ENCODE measurements at regions not wholly inside any gene's neighbourhood (a gene's known extent, or its start where the extent isn't known, plus 50 kb on each side); places are given as distances from the start of the nearest gene placed in this dataset.

DNA sequence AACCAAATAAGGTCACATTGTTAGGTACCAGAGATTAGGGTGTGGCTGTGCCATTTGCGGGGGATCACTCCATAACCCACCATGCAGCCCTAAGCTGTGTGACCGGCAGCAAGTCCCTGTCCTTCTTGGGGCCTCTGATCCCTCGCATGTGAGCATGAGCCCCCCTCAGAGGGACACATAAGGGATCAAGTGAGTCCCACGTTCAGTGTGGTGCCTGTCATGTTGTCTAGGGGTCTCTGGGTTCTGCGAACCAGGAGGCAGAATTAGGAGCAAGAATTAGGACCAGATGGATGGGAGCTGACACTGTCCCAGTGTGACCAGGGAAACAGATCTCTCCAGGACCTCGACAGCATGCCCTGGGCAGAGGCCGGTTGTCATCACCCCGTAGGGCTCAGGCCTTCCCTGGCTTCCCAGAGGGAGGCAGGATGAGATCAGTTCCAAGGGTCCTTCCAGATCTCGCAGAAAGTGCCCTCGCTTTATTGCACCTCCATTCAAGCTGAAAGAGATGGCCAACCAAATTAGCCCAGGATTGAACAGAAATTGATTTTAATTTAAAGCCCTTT, 113.2 kb upstream of the OTOS start:
- peak overlapping the region in 1 of 3 donors; percentile 33 for H3K9ac ChIP-seq (ENCODE audit: low read depth in 1 of 3, low read length in 3 of 3)
- H3K27ac ChIP-seq (ENCODE audit: low read depth, low read length) = no peak overlapping the region
- no peak overlapping the region for H3K4me3 ChIP-seq (ENCODE audit: low read length in 3 of 3)
- H3K36me3 ChIP-seq (ENCODE audit: control insufficient read depth in 3 of 3, insufficient read depth in 3 of 3, low read length in 3 of 3) = no peaks in the 10 kb centered on the region
- no peaks in the 10 kb centered on the region for H3K27me3 ChIP-seq (ENCODE audit: control insufficient read depth in 3 of 3, insufficient read depth in 3 of 3, low read length in 3 of 3)
- H3K9me3 ChIP-seq (ENCODE audit: control insufficient read depth in 3 of 3, low read length in 3 of 3) = no peaks in the 10 kb centered on the region
- peaks cover 45 to 92% (median 68%) of the 10 kb centered on the region in 3 donors for H3K4me1 ChIP-seq (ENCODE audit: control insufficient read depth in 3 of 3, insufficient read depth in 3 of 3, low read length in 3 of 3)

GRCh38 chr2:240254337-240255164, 114.1 kb upstream of the OTOS start:
- Histone ChIP-seq H3K4me3 (ENCODE audit: low read length in 3 of 3) (no peak overlapping the region), H3K4me1 (ENCODE audit: control insufficient read depth in 3 of 3, insufficient read depth in 3 of 3, low read length in 3 of 3) (peaks cover 51 to 96% (median 74%) of the 10 kb centered on the region in 3 donors), H3K9ac (ENCODE audit: low read depth in 1 of 3, low read length in 3 of 3) (no peak overlapping the region), H3K9me3 (ENCODE audit: control insufficient read depth in 3 of 3, low read length in 3 of 3) (no peaks in the 10 kb centered on the region), H3K27me3 (ENCODE audit: control insufficient read depth in 3 of 3, insufficient read depth in 3 of 3, low read length in 3 of 3) (no peaks in the 10 kb centered on the region), H3K36me3 (ENCODE audit: control insufficient read depth in 3 of 3, insufficient read depth in 3 of 3, low read length in 3 of 3) (no peaks in the 10 kb centered on the region), H3K27ac (ENCODE audit: low read depth, low read length) (no peak overlapping the region)

DNA sequence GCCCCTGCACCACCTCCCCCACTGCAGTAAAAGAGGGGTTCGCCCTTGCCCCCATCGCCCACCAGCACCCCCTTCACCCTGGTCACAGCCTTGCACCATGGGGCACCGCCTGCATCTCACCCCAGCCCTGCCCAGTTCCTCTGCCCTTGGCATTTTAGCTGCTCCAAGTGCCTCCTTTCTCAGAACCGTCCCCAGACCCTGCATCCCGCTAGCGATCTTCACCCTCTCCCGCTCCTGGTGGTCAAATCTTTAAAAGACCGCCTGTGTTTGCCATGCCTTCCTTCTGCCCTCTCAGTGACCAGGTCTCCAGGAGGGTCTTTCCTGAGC, 114.7 kb upstream of the OTOS start:
- no peaks in the 10 kb centered on the region for H3K27me3 ChIP-seq (ENCODE audit: control insufficient read depth in 3 of 3, insufficient read depth in 3 of 3, low read length in 3 of 3)
- H3K9ac ChIP-seq (ENCODE audit: low read depth in 1 of 3, low read length in 3 of 3) = peak overlapping the region in 2 of 3 donors; percentile 35 to 59
- H3K4me3 ChIP-seq (ENCODE audit: low read length in 3 of 3) = peak overlapping the region in 1 of 3 donors; percentile 29
- no peak overlapping the region for H3K27ac ChIP-seq (ENCODE audit: low read depth, low read length)
- H3K9me3 ChIP-seq (ENCODE audit: control insufficient read depth in 3 of 3, low read length in 3 of 3) = no peaks in the 10 kb centered on the region
- H3K36me3 ChIP-seq (ENCODE audit: control insufficient read depth in 3 of 3, insufficient read depth in 3 of 3, low read length in 3 of 3) = no peaks in the 10 kb centered on the region
- H3K4me1 ChIP-seq (ENCODE audit: control insufficient read depth in 3 of 3, insufficient read depth in 3 of 3, low read length in 3 of 3) = peaks cover 55 to 96% (median 79%) of the 10 kb centered on the region in 3 donors

DNA sequence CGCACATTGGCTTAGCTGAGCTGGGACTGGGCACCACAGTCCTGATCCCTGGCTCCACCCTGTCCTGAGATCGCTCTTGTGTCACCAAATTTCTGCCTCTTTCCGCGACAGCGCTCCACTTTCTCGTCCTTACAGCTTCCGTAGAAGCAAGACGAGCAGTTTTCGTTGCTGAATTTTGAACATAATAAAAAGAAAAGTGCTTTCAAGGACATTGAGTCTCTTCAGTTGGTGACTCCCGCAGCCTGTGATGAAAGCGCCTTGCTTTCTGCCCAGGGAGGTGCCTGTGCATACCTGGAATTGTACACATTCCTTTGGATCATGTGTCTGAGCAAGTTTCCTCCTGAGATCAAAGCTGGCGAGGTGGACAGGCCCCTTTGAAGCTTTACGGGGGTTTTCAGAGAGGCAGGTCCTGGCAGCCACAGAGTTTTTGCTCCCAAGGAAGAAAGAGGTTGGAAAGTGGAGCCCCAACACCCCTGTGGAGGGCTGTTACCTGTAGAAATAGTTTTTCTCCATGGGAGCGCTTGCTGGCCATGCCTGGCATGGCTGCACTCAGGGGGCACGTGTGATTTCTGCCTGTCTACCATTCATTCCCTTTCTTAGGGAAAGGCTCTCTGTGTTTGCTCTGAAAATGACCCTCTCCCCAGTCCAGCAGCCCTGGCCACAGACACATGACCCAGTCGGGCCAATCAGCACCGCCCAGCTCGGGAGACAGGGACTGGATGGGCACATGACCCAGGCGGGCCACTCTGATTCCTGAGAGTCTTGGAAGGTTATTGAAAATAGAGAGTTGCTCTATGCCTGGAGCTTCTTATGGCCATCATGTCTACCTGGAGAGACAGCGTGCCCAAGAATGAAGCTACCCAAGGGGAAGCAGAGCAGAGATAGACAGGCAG, 115.6 kb upstream of the OTOS start:
- H3K27ac ChIP-seq (ENCODE audit: low read depth, low read length) = peak overlapping the region; percentile 54
- no peaks in the 10 kb centered on the region for H3K9me3 ChIP-seq (ENCODE audit: control insufficient read depth in 3 of 3, low read length in 3 of 3)
- H3K4me3 ChIP-seq (ENCODE audit: low read length in 3 of 3) = peak overlapping the region in 2 of 3 donors; percentile 45 to 46
- peaks cover 55 to 96% (median 78%) of the 10 kb centered on the region in 3 donors for H3K4me1 ChIP-seq (ENCODE audit: control insufficient read depth in 3 of 3, insufficient read depth in 3 of 3, low read length in 3 of 3)
- no peaks in the 10 kb centered on the region for H3K27me3 ChIP-seq (ENCODE audit: control insufficient read depth in 3 of 3, insufficient read depth in 3 of 3, low read length in 3 of 3)
- no peaks in the 10 kb centered on the region for H3K36me3 ChIP-seq (ENCODE audit: control insufficient read depth in 3 of 3, insufficient read depth in 3 of 3, low read length in 3 of 3)
- peak overlapping the region in 2 of 3 donors; percentile 59 to 72 for H3K9ac ChIP-seq (ENCODE audit: low read depth in 1 of 3, low read length in 3 of 3)

DNA sequence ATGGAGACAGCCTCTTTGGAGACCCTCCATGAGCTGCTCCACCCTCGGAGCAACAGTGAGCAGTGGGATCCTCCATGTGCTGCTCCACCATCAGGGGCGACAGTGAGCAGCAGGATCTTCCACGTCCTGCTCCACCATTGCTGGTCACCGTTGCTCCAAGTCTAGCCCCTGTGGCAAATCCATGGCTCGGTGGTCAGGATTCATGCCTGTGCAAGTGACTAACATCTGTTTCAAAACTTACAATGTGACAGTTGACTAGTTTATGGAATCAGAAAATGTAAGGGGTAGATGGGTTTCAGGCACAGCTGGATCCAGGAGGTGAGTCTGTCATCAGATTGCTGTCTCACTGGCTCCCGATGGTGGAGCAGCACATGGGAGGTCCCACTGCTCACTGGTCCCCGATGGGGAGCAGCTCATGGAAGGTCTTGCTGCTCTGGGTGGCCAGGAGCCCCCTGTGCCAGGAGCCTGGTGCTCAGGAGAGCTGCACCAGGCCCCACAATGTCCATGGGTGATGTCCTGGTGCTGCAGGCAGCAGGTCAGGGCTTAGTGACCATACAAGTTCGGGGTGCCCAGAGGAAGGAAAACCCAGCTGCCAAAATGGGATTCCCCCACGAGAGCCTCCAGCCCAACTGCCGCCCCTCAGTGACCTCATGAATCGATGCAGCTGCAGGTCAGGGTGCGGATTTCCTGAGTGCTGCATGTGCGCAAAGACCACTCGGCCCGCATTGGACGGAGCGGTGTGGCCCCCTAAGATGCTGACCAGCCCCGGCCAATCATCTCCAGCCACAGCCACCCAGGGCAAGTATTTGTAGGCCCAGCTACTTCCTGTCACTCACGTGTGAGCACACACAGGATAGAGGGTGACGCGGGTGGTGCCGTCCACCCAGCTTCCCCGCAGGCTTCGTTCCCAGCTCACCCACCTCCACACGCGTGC, 116.5 kb upstream of the OTOS start:
- Histone ChIP-seq H3K36me3 (ENCODE audit: control insufficient read depth in 3 of 3, insufficient read depth in 3 of 3, low read length in 3 of 3) (no peaks in the 10 kb centered on the region), H3K9ac (ENCODE audit: low read depth in 1 of 3, low read length in 3 of 3) (no peak overlapping the region), H3K27me3 (ENCODE audit: control insufficient read depth in 3 of 3, insufficient read depth in 3 of 3, low read length in 3 of 3) (no peaks in the 10 kb centered on the region), H3K4me1 (ENCODE audit: control insufficient read depth in 3 of 3, insufficient read depth in 3 of 3, low read length in 3 of 3) (peaks cover 52 to 93% (median 71%) of the 10 kb centered on the region in 3 donors), H3K9me3 (ENCODE audit: control insufficient read depth in 3 of 3, low read length in 3 of 3) (no peaks in the 10 kb centered on the region), H3K27ac (ENCODE audit: low read depth, low read length) (peak overlapping the region; percentile 54), H3K4me3 (ENCODE audit: low read length in 3 of 3) (peak overlapping the region in 1 of 3 donors; percentile 29)

DNA sequence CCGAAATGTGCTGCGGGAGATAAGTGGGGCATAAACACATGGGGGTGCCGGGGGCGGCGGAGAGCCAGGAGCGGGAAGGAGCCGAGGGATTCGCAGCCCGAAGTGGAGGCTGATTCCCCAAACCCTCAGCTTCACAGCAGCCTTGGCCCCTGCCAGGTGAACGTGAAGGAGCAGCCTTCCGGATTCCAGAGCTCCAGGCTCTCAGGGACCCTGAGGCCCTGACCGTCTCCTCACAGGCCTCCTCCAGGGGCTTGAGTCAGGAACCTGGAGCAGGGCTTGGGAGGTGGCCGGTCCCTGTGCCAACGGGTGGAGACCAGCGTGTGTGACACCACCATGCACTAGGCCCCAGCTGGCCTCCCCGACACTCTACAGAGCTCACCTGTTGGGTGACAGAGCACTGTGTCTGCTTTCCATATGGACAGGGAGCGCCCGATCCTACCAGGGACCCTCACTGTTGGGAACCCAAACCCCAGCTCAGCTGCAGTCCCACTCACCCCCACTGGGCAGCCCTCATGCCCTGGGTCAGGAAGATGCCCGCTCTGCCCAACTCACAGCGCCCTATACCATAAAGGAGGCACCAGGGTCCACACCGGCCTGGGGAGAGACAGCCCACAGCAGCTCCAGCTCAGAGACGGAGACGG, 117.6 kb upstream of the OTOS start:
- Histone ChIP-seq H3K4me3 (ENCODE audit: low read length in 3 of 3) (no peak overlapping the region), H3K27ac (ENCODE audit: low read depth, low read length) (peak overlapping the region; percentile 100), H3K36me3 (ENCODE audit: control insufficient read depth in 3 of 3, insufficient read depth in 3 of 3, low read length in 3 of 3) (no peaks in the 10 kb centered on the region), H3K4me1 (ENCODE audit: control insufficient read depth in 3 of 3, insufficient read depth in 3 of 3, low read length in 3 of 3) (peaks cover 52 to 82% (median 64%) of the 10 kb centered on the region in 3 donors), H3K9ac (ENCODE audit: low read depth in 1 of 3, low read length in 3 of 3) (peak overlapping the region; percentile 80 to 86 (median 86)), H3K27me3 (ENCODE audit: control insufficient read depth in 3 of 3, insufficient read depth in 3 of 3, low read length in 3 of 3) (no peaks in the 10 kb centered on the region), H3K9me3 (ENCODE audit: control insufficient read depth in 3 of 3, low read length in 3 of 3) (no peaks in the 10 kb centered on the region)

- H3K9me3 ChIP-seq (ENCODE audit: control insufficient read depth in 3 of 3, low read length in 3 of 3) = no peaks in the 10 kb centered on the region
- no peaks in the 10 kb centered on the region for H3K27me3 ChIP-seq (ENCODE audit: control insufficient read depth in 3 of 3, insufficient read depth in 3 of 3, low read length in 3 of 3)
- peaks cover 52 to 79% (median 64%) of the 10 kb centered on the region in 3 donors for H3K4me1 ChIP-seq (ENCODE audit: control insufficient read depth in 3 of 3, insufficient read depth in 3 of 3, low read length in 3 of 3)
- H3K4me3 ChIP-seq (ENCODE audit: low read length in 3 of 3) = peak overlapping the region in 1 of 3 donors; percentile 35
- H3K27ac ChIP-seq (ENCODE audit: low read depth, low read length) = peak overlapping the region; percentile 100
- H3K9ac ChIP-seq (ENCODE audit: low read depth in 1 of 3, low read length in 3 of 3) = peak overlapping the region; percentile 80 to 86 (median 86)
- no peaks in the 10 kb centered on the region for H3K36me3 ChIP-seq (ENCODE audit: control insufficient read depth in 3 of 3, insufficient read depth in 3 of 3, low read length in 3 of 3)
These were observed 118.2 kb upstream of the OTOS start for GRCh38 chr2:240258685-240259084.

DNA sequence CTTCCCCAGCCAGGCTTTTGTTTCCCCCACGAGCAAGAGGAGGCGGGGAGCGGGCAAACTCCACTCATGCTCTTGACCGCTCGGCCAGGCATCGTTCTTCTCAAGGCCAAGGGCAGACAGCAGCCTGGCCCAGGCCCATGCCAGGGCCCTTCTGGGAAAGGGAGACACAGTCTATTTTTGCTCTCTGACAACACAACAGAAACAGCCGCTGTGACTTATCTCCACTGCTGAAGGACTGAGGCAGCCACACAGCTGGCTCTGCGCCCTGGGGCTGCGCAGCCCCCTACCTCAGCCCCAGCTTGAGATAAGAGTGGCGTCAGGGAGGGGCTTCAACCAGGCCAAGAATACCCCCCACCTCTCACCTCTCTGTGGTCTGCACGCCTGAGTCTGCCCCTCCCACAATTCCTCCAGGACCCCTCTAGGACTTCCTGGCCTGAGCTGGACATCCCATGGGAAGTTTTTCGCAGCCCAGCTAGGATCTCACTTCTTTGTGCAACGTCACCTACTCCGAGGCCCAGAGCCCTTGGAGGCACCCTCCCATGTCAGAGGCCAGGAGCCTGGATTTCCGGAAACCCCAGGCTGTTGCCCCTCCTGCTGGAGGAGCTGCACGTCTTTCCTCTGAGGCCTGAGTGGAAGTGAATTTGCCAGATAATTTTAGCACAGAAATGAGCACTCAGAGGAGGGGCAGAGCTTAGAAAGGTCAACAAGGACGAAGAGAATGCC, 118.9 kb upstream of the OTOS start:
- H3K27me3 ChIP-seq (ENCODE audit: control insufficient read depth in 3 of 3, insufficient read depth in 3 of 3, low read length in 3 of 3) = no peaks in the 10 kb centered on the region
- H3K4me3 ChIP-seq (ENCODE audit: low read length in 3 of 3) = peak overlapping the region in 2 of 3 donors; percentile 36 to 45
- peak overlapping the region; percentile 80 to 86 (median 86) for H3K9ac ChIP-seq (ENCODE audit: low read depth in 1 of 3, low read length in 3 of 3)
- H3K4me1 ChIP-seq (ENCODE audit: control insufficient read depth in 3 of 3, insufficient read depth in 3 of 3, low read length in 3 of 3) = peaks cover 52 to 72% (median 62%) of the 10 kb centered on the region in 3 donors
- no peaks in the 10 kb centered on the region for H3K36me3 ChIP-seq (ENCODE audit: control insufficient read depth in 3 of 3, insufficient read depth in 3 of 3, low read length in 3 of 3)
- peak overlapping the region; percentile 100 for H3K27ac ChIP-seq (ENCODE audit: low read depth, low read length)
- no peaks in the 10 kb centered on the region for H3K9me3 ChIP-seq (ENCODE audit: control insufficient read depth in 3 of 3, low read length in 3 of 3)
